ENCODE measurements at regions not wholly inside any gene's neighbourhood (a gene's known extent, or its start where the extent isn't known, plus 50 kb on each side); places are given as distances from the start of the nearest gene placed in this dataset.

- no peaks in the 10 kb centered on the region for H3K9me3 ChIP-seq (ENCODE audit: control insufficient read depth in 4 of 4, low read length in 3 of 4)
- no peak overlapping the region for H3K9ac ChIP-seq (ENCODE audit: low read depth in 1 of 2, low read length in 2 of 2)
- DNase-seq (ENCODE audit: low spot score): no peak
- H3K27me3 ChIP-seq (ENCODE audit: control insufficient read depth in 4 of 4, insufficient read depth in 4 of 4, low read length in 3 of 4): no peaks in the 10 kb centered on the region
- no peaks in the 10 kb centered on the region for H3K4me1 ChIP-seq (ENCODE audit: control insufficient read depth in 4 of 4, insufficient read depth in 4 of 4, low read length in 3 of 4)
- H3K36me3 ChIP-seq (ENCODE audit: control insufficient read depth in 4 of 4, insufficient read depth in 3 of 4, low read depth in 1 of 4, low read length in 3 of 4): no peaks in the 10 kb centered on the region
- TF ChIP-seq MAX (IDR thresholded peaks at IDR 0.05): no peak
- no peak for TF ChIP-seq RXRA (IDR thresholded peaks at IDR 0.05)
- no peak overlapping the region for H3K27ac ChIP-seq (ENCODE audit: low read depth in 1 of 2, low read length in 2 of 2)
- WGBS: 72% methylated on average over 5 of the region's 5 CpGs
- H3K4me3 ChIP-seq (ENCODE audit: low read depth in 1 of 3, low read length in 3 of 3): no peak overlapping the region
Measured at GRCh38 chr7:118492466-118492865, 268.0 kb downstream of the ANKRD7 start.

GRCh38 chr7:118496138-118496644 is 271.7 kb downstream of the ANKRD7 start:
- Histone ChIP-seq H3K27ac (ENCODE audit: low read depth in 1 of 2, low read length in 2 of 2) (no peak overlapping the region), H3K4me1 (ENCODE audit: control insufficient read depth in 4 of 4, insufficient read depth in 4 of 4, low read length in 3 of 4) (no peaks in the 10 kb centered on the region), H3K36me3 (ENCODE audit: control insufficient read depth in 4 of 4, insufficient read depth in 3 of 4, low read depth in 1 of 4, low read length in 3 of 4) (no peaks in the 10 kb centered on the region), H3K27me3 (ENCODE audit: control insufficient read depth in 4 of 4, insufficient read depth in 4 of 4, low read length in 3 of 4) (no peaks in the 10 kb centered on the region), H3K9me3 (ENCODE audit: control insufficient read depth in 4 of 4, low read length in 3 of 4) (no peaks in the 10 kb centered on the region), H3K9ac (ENCODE audit: low read depth in 1 of 2, low read length in 2 of 2) (no peak overlapping the region), H3K4me3 (ENCODE audit: low read depth in 1 of 3, low read length in 3 of 3) (no peak overlapping the region)
- DNase-seq (ENCODE audit: low spot score): no peak
- no peak for TF ChIP-seq RAD21 (IDR thresholded peaks at IDR 0.05)
- no peak for TF ChIP-seq MAX (IDR thresholded peaks at IDR 0.05)
- TF ChIP-seq TAF1 (conservative IDR thresholded peaks at IDR 0.05): no peak
- no peak for TF ChIP-seq FOXA1 (IDR thresholded peaks at IDR 0.05)
- TF ChIP-seq YY1 (IDR thresholded peaks at IDR 0.05): no peak
- no peak for TF ChIP-seq RXRA (IDR thresholded peaks at IDR 0.05)
- no peak for TF ChIP-seq FOXA2 (IDR thresholded peaks at IDR 0.05)
- TF ChIP-seq SP1 (IDR thresholded peaks at IDR 0.05): no peak
- TF ChIP-seq NR2F2 (IDR thresholded peaks at IDR 0.05): no peak
- no peak for TF ChIP-seq CTCF (IDR thresholded peaks at IDR 0.05; ENCODE audit: low read depth, low read length, missing input control)
- no peak for TF ChIP-seq HNF4A (conservative IDR thresholded peaks at IDR 0.05)
- TF ChIP-seq ATF3 (IDR thresholded peaks at IDR 0.05): no peak
- no peak for TF ChIP-seq EGR1 (IDR thresholded peaks at IDR 0.05; ENCODE audit: low read depth in 2 of 2)
- no peak for TF ChIP-seq REST (IDR thresholded peaks at IDR 0.05)
- TF ChIP-seq GABPA (IDR thresholded peaks at IDR 0.05 in 1 of 2, conservative IDR thresholded peaks at IDR 0.05 in 1 of 2): no peak
- no peak for TF ChIP-seq JUND (IDR thresholded peaks at IDR 0.05)
- TF ChIP-seq ZBTB33 (IDR thresholded peaks at IDR 0.05): no peak
- no peak for TF ChIP-seq HNF4G (IDR thresholded peaks at IDR 0.05)

Data from liver (tissue), 8 donors.